Upper lobe of right lung (tissue), 1 donor: ENCODE measurements at regions not wholly inside any gene's neighbourhood (a gene's known extent, or its start where the extent isn't known, plus 50 kb on each side); places are given as distances from the start of the nearest gene placed in this dataset.

Source experiments
- ATAC-seq: fragments of 200-7000 bp; cut with Tn5 transposase; one replicate; pipeline ENCODE4 v1.9.1; 2020; ENCODE audit warnings: mild to moderate bottlenecking, moderate library complexity
- DNase-seq: peaks from one replicate; pipeline ENCODE4 v3.0.0-alpha.2; 2020
- H3K27ac ChIP-seq: fragments of 200-600 bp; one replicate; pipeline ENCODE4 v1.8.0; 2022
- H3K27me3 ChIP-seq: fragments of 200-600 bp; one replicate; pipeline ENCODE4 v1.8.0; 2022; ENCODE audit warnings: mild to moderate bottlenecking
- H3K36me3 ChIP-seq: fragments of 200-600 bp; one replicate; pipeline ENCODE4 v1.8.0; 2022
- H3K4me1 ChIP-seq: fragments of 200-600 bp; one replicate; pipeline ENCODE4 v1.8.0; 2022
- H3K4me3 ChIP-seq: fragments of 200-600 bp; one replicate; pipeline ENCODE4 v1.8.0; 2022; ENCODE audit warnings: mild to moderate bottlenecking
- H3K9me3 ChIP-seq: fragments of 200-600 bp; one replicate; pipeline ENCODE4 v1.8.0; 2022
- CTCF ChIP-seq: fragments of 200-600 bp; IDR thresholded peaks from one replicate; pipeline ENCODE4 v1.8.0; 2022; ENCODE audit warnings: antibody characterized with exemption
- intact Hi-C: fragments of 100-400 bp; cut with DNase I; formaldehyde crosslinking; loops from one replicate; pipeline ENCODE4 v1.11.0; 2022
- donor health status: DM: no; HTN: yes; CAD: no; lungs with severe emphysema.

DNA sequence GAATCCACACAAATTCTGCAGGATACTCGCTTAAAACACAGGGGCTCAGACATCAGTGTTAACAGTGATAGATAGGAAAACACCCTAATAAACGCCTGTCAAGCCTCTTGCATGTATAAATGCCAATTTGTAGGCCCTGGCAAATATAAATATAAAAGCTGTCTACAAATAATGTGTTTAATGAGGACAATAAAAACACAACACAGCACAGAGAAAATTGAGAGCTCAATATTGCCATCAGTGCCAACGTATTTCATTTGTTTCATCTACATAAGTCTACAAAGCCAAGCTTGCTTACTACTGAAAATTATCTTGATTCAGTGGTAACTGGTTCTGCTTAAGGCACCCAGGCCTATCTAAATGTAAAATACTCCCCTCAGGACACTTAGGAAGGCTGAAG lies 1387.0 kb upstream of the TENM4 start:
- no peak for TF ChIP-seq CTCF
- H3K4me3 ChIP-seq = no peak overlapping the region
- ATAC-seq (no peak), DNase-seq (no peak)
- no peaks in the 10 kb centered on the region for H3K4me1 ChIP-seq
- H3K27me3 ChIP-seq = no peaks in the 10 kb centered on the region
- intact Hi-C loops = no loop called here
- no peaks in the 10 kb centered on the region for H3K36me3 ChIP-seq
- no peak overlapping the region for H3K27ac ChIP-seq
- H3K9me3 ChIP-seq = no peaks in the 10 kb centered on the region

GRCh38 chr11:80826808-80827207 lies 1386.0 kb upstream of the TENM4 start:
- intact Hi-C loops = no loop called here
- DNase-seq = no peak
- no peak overlapping the region for H3K27ac ChIP-seq
- no peaks in the 10 kb centered on the region for H3K27me3 ChIP-seq
- H3K9me3 ChIP-seq = no peaks in the 10 kb centered on the region
- no peak for ATAC-seq
- TF ChIP-seq CTCF = no peak
- no peak overlapping the region for H3K4me3 ChIP-seq
- no peaks in the 10 kb centered on the region for H3K36me3 ChIP-seq
- no peaks in the 10 kb centered on the region for H3K4me1 ChIP-seq

DNA sequence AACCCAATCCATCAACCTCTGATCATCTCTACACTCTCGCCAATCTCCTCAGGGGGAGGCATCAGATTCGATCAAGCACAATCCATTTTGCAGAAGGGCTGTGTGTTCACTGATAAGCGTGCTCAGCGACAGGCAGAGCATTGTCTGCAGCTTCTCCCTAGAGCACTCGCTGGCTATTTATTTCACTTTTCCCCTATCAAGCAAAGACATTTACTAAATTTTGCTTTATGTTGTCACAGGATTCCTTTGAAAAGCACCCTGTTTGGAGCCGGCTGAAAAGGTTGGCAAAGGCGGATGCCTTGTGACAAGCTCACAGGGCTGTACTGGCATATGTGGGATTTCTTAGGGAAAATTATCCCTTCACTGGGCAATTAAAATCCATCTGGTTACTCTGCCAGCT lies 1381.5 kb upstream of the TENM4 start:
- no peak for TF ChIP-seq CTCF
- ATAC-seq (no peak), DNase-seq (no peak)
- Histone ChIP-seq H3K4me3 (no peak overlapping the region), H3K27me3 (no peaks in the 10 kb centered on the region), H3K4me1 (no peaks in the 10 kb centered on the region), H3K9me3 (no peaks in the 10 kb centered on the region), H3K27ac (no peak overlapping the region), H3K36me3 (no peaks in the 10 kb centered on the region)
- intact Hi-C loops = no loop called here

DNA sequence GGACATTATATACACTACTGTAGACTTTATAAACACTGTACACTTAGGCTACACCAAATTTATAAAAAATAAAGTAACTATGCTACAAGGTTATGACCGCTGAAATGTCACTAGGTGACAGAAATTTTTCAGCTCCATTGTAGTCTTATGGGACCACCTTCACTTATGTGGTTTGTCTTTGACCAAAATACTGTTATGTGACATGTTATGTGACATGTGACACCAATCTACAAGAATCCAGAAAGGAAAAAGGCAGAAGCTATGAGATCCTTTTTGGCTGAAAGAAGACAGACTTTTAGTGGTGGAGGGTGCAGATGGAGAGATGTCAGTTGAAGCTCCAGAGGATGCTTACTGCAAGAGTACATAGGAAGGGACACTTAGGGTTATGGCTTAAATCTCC lies 1378.4 kb upstream of the TENM4 start:
- H3K4me3 ChIP-seq = no peak overlapping the region
- no peaks in the 10 kb centered on the region for H3K4me1 ChIP-seq
- no peak for DNase-seq
- intact Hi-C loops = no loop called here
- H3K27me3 ChIP-seq = no peaks in the 10 kb centered on the region
- no peaks in the 10 kb centered on the region for H3K36me3 ChIP-seq
- no peak for ATAC-seq
- no peak overlapping the region for H3K27ac ChIP-seq
- no peak for TF ChIP-seq CTCF
- no peaks in the 10 kb centered on the region for H3K9me3 ChIP-seq

DNA sequence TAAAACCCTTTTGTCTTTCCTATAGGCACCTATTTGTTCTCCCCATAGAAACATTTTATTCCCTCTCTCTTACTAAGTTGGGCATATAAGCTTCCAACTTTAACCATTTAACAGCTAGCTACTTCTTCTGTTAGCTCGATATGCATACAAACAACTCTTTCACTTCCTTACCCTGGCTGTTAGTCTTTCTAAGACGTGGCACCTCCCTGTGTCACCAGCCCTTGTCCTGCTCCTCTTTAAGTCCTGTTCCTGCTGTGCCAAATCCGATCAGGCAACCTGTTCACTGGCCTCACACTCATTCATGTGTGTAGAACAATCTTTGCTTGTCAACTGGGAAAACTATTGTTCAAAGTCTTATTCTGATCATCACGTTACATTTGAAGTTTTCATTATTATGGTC lies 1376.1 kb upstream of the TENM4 start:
- Histone ChIP-seq H3K27ac (no peak overlapping the region), H3K27me3 (no peaks in the 10 kb centered on the region), H3K4me1 (no peaks in the 10 kb centered on the region), H3K36me3 (no peaks in the 10 kb centered on the region), H3K4me3 (no peak overlapping the region), H3K9me3 (no peaks in the 10 kb centered on the region)
- ATAC-seq (no peak), DNase-seq (no peak)
- no peak for TF ChIP-seq CTCF
- intact Hi-C loops = no loop called here

DNA sequence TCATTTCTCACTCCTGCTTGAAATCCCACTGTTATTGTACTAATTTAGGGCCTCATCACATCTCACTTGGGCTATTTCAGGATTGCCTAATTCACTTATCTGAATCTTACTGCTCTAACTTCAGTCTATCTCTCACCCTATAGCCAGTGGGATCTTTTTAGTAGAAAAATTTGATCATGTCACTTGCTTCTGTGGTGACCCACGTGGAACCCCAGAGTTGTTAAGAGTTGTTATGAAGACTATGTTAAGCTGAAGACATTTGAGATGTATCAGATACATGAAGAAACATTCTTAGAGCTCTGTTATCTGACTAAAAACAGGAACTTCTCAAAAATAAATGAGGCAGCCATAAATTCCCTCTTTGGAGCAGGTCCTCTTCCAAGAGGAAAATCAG lies 1375.6 kb upstream of the TENM4 start:
- intact Hi-C loops = no loop called here

More for the DNA sequence above, 1375.6 kb upstream of the TENM4 start:
- ATAC-seq = no peak
- H3K4me3 ChIP-seq = no peak overlapping the region
- no peaks in the 10 kb centered on the region for H3K9me3 ChIP-seq
- H3K27ac ChIP-seq = no peak overlapping the region
- no peaks in the 10 kb centered on the region for H3K36me3 ChIP-seq
- H3K27me3 ChIP-seq = no peaks in the 10 kb centered on the region
- TF ChIP-seq CTCF = no peak
- no peaks in the 10 kb centered on the region for H3K4me1 ChIP-seq
- no peak for DNase-seq
